ENCODE measurements at regions not wholly inside any gene's neighbourhood (a gene's known extent, or its start where the extent isn't known, plus 50 kb on each side); places are given as distances from the start of the nearest gene placed in this dataset.
A peak's percentile ranks its signal among the peaks of the same experiment; 100 is the strongest.

DNA sequence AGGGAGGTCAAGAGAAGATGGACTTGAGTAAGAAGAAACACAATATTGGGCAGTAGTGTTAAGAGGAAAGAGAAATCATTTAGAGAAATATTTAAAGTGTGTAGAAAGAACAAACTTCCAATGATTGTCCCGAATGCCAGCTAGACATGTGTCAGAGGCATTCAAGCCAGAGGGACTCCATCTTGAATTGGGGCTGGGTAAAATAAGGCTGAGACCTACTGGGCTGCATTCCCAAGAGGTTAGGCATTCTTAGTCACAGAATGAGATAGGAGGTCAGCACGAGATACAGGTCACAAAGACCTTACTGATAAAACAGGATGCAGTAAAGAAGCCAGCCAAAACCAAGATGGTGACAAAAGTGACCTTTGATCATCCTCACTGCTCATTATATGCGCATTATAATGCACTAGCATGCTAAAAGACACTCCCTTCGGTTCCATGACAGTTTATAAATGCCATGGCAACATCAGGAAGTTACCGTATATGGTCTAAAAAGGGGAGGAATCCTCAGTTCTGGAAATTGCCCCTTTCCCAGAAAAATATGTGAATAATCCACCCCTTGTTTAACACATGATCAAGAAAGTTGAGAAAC, 127.0 kb upstream of the IPO5 start:
- TF ChIP-seq, protein P1, sequence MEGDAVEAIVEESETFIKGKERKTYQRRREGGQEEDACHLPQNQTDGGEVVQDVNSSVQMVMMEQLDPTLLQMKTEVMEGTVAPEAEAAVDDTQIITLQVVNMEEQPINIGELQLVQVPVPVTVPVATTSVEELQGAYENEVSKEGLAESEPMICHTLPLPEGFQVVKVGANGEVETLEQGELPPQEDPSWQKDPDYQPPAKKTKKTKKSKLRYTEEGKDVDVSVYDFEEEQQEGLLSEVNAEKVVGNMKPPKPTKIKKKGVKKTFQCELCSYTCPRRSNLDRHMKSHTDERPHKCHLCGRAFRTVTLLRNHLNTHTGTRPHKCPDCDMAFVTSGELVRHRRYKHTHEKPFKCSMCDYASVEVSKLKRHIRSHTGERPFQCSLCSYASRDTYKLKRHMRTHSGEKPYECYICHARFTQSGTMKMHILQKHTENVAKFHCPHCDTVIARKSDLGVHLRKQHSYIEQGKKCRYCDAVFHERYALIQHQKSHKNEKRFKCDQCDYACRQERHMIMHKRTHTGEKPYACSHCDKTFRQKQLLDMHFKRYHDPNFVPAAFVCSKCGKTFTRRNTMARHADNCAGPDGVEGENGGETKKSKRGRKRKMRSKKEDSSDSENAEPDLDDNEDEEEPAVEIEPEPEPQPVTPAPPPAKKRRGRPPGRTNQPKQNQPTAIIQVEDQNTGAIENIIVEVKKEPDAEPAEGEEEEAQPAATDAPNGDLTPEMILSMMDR (IDR thresholded peaks at IDR 0.05) = no peak
- Histone ChIP-seq H3K27me3 (no peaks in the 10 kb centered on the region), H3K27ac (no peak overlapping the region), H3K36me3 (no peaks in the 10 kb centered on the region), H3K9me3 (no peaks in the 10 kb centered on the region), H3K4me1 (no peaks in the 10 kb centered on the region), H3K4me3 (no peak overlapping the region)
- no peak for ATAC-seq
- DNase-seq = no peak
- intact Hi-C loops (cut with DNase I) = no loop called here

DNA sequence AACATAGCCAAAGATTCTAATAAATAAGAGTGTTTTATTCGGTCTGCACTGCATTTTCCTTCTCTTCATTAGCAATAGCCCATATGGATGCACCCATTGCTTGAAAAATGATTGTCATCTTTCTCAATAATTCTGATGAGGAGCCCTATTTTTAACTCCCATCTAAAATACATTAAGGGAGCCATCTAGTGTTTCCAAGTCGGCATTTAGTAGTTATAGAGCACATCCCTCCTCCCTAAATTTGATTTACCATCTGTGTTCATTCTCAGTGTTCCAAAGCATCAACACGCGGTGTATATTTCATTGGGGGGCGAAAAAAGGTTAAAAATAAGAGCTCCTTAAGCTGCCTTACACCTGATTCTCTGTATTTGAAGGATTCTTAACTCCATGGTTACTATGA, 119.2 kb upstream of the IPO5 start:
- no peak overlapping the region for H3K27ac ChIP-seq
- TF ChIP-seq, protein P1 (IDR thresholded peaks at IDR 0.05) = no peak
- no peaks in the 10 kb centered on the region for H3K36me3 ChIP-seq
- no peaks in the 10 kb centered on the region for H3K27me3 ChIP-seq
- DNase-seq (peak in 1 of 4 donors; percentile 6), ATAC-seq (no peak)
- H3K4me3 ChIP-seq = no peak overlapping the region
- intact Hi-C loops (cut with DNase I) = no loop called here
- peaks cover 0 to 11% of the 10 kb centered on the region in 2 donors for H3K9me3 ChIP-seq
- H3K4me1 ChIP-seq = no peaks in the 10 kb centered on the region

DNA sequence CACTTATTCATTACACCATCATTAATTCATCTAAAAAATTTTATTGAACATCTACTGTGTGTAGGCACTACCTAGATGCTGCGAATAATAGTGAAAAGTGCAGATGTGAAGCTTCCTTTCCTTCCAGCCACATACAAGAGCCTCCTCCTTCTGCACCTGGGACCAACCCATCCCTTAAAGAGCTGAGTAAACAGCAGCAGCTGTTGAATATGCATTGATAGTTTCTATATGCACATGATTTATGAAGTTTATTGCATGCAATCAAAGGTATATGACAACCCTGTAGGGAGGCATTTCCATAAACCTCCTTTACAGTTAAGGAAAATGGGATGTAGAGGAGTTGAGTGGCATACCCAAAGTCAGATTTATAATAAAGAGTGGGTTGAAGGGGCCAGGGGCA, 110.3 kb upstream of the IPO5 start:
- ATAC-seq = no peak

DNA sequence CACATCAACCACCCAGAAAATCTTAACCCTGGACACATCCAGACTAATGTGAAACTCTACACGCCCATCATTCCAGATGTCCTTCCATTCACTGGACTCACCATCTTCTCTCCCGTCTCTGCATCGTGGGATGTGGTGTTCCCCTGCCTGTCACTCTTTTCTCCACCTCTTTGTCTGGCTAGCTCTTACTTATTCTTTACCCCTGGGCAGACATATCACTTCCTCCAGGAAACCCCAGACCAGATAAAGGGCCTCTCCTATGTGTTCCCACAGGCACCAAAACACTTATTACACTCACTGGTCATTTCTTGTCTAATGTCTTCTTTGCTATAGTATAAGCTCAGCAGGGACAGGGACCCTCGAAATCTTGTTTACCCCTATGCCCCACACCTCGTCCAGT, 109.3 kb upstream of the IPO5 start:
- Histone ChIP-seq H3K9me3 (no peaks in the 10 kb centered on the region), H3K4me3 (no peak overlapping the region), H3K4me1 (no peaks in the 10 kb centered on the region), H3K36me3 (no peaks in the 10 kb centered on the region), H3K27me3 (peaks cover 0 to 15% of the 10 kb centered on the region in 2 donors), H3K27ac (no peak overlapping the region)
- DNase-seq (no peak), ATAC-seq (no peak)
- intact Hi-C loops (cut with DNase I) = no loop called here
- TF ChIP-seq, protein P1 (IDR thresholded peaks at IDR 0.05) = no peak

More for the DNA sequence above, 110.3 kb upstream of the IPO5 start:
- DNase-seq = no peak
- Histone ChIP-seq H3K4me3 (no peak overlapping the region), H3K4me1 (no peaks in the 10 kb centered on the region), H3K9me3 (no peaks in the 10 kb centered on the region), H3K36me3 (no peaks in the 10 kb centered on the region), H3K27ac (no peak overlapping the region), H3K27me3 (peaks cover 0 to 15% of the 10 kb centered on the region in 2 donors)
- TF ChIP-seq, protein P1 (IDR thresholded peaks at IDR 0.05) = no peak
- intact Hi-C loops (cut with DNase I) = no loop called here

DNA sequence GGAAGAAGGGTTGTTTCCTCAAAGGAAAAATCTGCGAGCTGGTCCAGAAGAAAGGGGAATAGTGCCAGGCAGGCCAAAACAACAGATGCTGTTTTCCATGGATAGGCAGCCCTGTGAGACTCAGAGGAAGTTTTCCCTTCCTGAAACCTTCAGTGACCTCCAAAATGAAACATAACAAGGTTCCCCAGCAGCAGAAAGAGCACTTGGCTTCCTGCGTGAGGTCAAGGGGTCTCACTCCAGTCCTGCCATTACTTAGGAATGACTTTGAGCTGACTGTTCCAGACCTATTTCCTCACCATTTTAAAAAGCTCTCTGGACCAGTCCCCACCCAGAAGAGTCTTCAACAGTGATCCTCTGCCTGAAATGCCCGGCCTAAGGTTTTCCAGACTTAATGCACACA, 104.6 kb upstream of the IPO5 start:
- DNase-seq (no peak), ATAC-seq (no peak)
- Histone ChIP-seq H3K4me3 (no peak overlapping the region), H3K27ac (no peak overlapping the region), H3K27me3 (peaks cover 0 to 3% of the 10 kb centered on the region in 2 donors), H3K36me3 (no peaks in the 10 kb centered on the region), H3K4me1 (no peaks in the 10 kb centered on the region), H3K9me3 (no peaks in the 10 kb centered on the region)
- TF ChIP-seq, protein P1 (IDR thresholded peaks at IDR 0.05) = no peak
- intact Hi-C loops (cut with DNase I) = no loop called here
